ENCODE measurements at regions not wholly inside any gene's neighbourhood (a gene's known extent, or its start where the extent isn't known, plus 50 kb on each side); places are given as distances from the start of the nearest gene placed in this dataset.

DNA sequence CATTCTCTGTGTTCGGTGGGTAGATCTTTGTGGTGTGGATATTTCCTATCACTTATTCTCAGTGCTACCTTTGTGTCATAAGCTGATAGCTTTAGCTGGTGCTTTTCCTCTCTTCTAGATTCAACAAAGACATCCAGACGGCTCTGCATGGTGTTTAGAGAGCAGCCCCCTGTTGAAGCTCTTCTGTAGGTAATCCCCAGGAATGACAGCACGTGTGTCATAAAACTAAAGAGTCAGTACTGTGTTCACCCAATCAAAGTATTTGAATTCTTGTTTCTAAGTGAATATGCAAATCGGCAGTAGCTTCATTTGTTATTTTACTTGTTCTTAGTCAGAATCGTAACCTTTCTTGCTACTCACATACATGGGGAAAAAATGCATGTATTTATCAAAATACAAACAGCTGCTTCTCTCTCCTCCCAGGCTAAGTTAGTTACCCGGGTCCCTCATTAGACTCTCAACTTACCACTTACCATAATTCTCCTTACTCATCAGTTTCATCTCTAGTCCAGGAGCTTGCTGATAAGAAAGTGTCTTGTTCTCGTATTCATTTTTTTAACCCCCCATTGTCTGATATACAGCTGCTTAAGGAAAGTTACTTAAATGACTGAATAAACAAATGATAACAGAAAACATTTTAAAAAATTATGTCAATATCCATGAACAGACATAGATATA lies 1696.0 kb upstream of the WWC1 start:
- Histone ChIP-seq H3K27ac (ENCODE audit: low read length) (no peak overlapping the region), H4K20me1 (ENCODE audit: insufficient read depth) (no peaks in the 10 kb centered on the region), H3K9ac (ENCODE audit: low read length) (no peak overlapping the region), H3K27me3 (ENCODE audit: insufficient read depth, low read depth, low read length) (no peaks in the 10 kb centered on the region), H3K79me2 (replicated peaks; ENCODE audit: insufficient read depth, low read length) (no peaks in the 10 kb centered on the region), H3K4me2 (ENCODE audit: low read length) (no peak overlapping the region), H3K4me3 (ENCODE audit: low read length) (no peak overlapping the region), H3K9me2 (ENCODE audit: insufficient read depth, low read length) (no peaks in the 10 kb centered on the region), H3K9me3 (ENCODE audit: low read length) (no peaks in the 10 kb centered on the region), H3K36me3 (ENCODE audit: insufficient read depth, low read length) (no peaks in the 10 kb centered on the region), H3F3A (ENCODE audit: insufficient read depth, low read length, poor library complexity, severe bottlenecking) (no peaks in the 10 kb centered on the region), H2AFZ (ENCODE audit: low read depth, low read length) (no peak overlapping the region)
- TF ChIP-seq EP300 (conservative IDR thresholded peaks at IDR 0.05; ENCODE audit: poor library complexity, severe bottlenecking): no peak

GRCh38 chr5:166596043-166596442 lies 1695.4 kb upstream of the WWC1 start:
- no peak overlapping the region for H3K27ac ChIP-seq (ENCODE audit: low read length)
- no peaks in the 10 kb centered on the region for H4K20me1 ChIP-seq (ENCODE audit: insufficient read depth)
- no peaks in the 10 kb centered on the region for H3K9me2 ChIP-seq (ENCODE audit: insufficient read depth, low read length)
- H3K4me2 ChIP-seq (ENCODE audit: low read length): no peak overlapping the region
- no peaks in the 10 kb centered on the region for H3F3A ChIP-seq (ENCODE audit: insufficient read depth, low read length, poor library complexity, severe bottlenecking)
- TF ChIP-seq CTCF (IDR thresholded peaks at IDR 0.05; ENCODE audit: poor library complexity, severe bottlenecking) (no peak), EZH2 (IDR thresholded peaks at IDR 0.05; ENCODE audit: borderline replicate concordance, insufficient read depth, low read length, poor library complexity, severe bottlenecking) (no peak), SMC3 (conservative IDR thresholded peaks at IDR 0.05; ENCODE audit: poor library complexity) (no peak), TAF1 (IDR thresholded peaks at IDR 0.05; ENCODE audit: low read depth) (no peak), POLR2AphosphoS5 (IDR thresholded peaks at IDR 0.05) (no peak), EP300 (conservative IDR thresholded peaks at IDR 0.05; ENCODE audit: poor library complexity, severe bottlenecking) (no peak), MXI1 (conservative IDR thresholded peaks at IDR 0.05; ENCODE audit: poor library complexity, severe bottlenecking) (no peak)
- no peak overlapping the region for H3K9ac ChIP-seq (ENCODE audit: low read length)
- no peaks in the 10 kb centered on the region for H3K9me3 ChIP-seq (ENCODE audit: low read length)
- no peaks in the 10 kb centered on the region for H3K27me3 ChIP-seq (ENCODE audit: insufficient read depth, low read depth, low read length)
- no peaks in the 10 kb centered on the region for H3K36me3 ChIP-seq (ENCODE audit: insufficient read depth, low read length)
- H3K79me2 ChIP-seq (replicated peaks; ENCODE audit: insufficient read depth, low read length): no peaks in the 10 kb centered on the region
- H2AFZ ChIP-seq (ENCODE audit: low read depth, low read length): no peak overlapping the region
- no peak overlapping the region for H3K4me3 ChIP-seq (ENCODE audit: low read length)

DNA sequence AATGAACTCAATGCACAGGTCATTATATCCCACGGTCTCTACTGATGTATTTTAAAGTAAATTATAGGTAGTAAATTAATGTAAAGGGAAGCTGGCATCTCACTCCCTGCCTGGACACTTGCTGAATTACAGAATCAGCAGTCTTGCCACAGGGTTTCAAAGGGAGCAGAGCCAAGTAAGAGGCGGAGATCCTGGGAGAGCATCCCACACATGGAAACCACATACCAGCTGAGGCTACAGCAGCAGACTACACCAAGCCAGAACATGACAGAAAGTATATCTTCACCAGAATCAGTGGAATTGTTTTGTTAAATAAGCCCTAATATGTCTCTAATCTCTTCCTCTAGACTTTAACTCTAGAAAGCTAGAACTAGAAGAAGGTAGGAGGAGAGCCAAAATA lies 1689.2 kb upstream of the WWC1 start:
- no peaks in the 10 kb centered on the region for H3K36me3 ChIP-seq (ENCODE audit: insufficient read depth, low read length)
- no peak overlapping the region for H3K4me3 ChIP-seq (ENCODE audit: low read length)
- no peak overlapping the region for H3K27ac ChIP-seq (ENCODE audit: low read length)
- H3K9me3 ChIP-seq (ENCODE audit: low read length): no peaks in the 10 kb centered on the region
- no peak overlapping the region for H3K9ac ChIP-seq (ENCODE audit: low read length)
- no peaks in the 10 kb centered on the region for H3F3A ChIP-seq (ENCODE audit: insufficient read depth, low read length, poor library complexity, severe bottlenecking)
- no peaks in the 10 kb centered on the region for H3K27me3 ChIP-seq (ENCODE audit: insufficient read depth, low read depth, low read length)
- H3K79me2 ChIP-seq (replicated peaks; ENCODE audit: insufficient read depth, low read length): no peaks in the 10 kb centered on the region
- H4K20me1 ChIP-seq (ENCODE audit: insufficient read depth): no peaks in the 10 kb centered on the region
- H3K9me2 ChIP-seq (ENCODE audit: insufficient read depth, low read length): no peaks in the 10 kb centered on the region
- H3K4me2 ChIP-seq (ENCODE audit: low read length): no peak overlapping the region
- TF ChIP-seq TAF1 (IDR thresholded peaks at IDR 0.05; ENCODE audit: low read depth) (no peak), EP300 (conservative IDR thresholded peaks at IDR 0.05; ENCODE audit: poor library complexity, severe bottlenecking) (no peak), EZH2 (IDR thresholded peaks at IDR 0.05; ENCODE audit: borderline replicate concordance, insufficient read depth, low read length, poor library complexity, severe bottlenecking) (no peak), SMC3 (conservative IDR thresholded peaks at IDR 0.05; ENCODE audit: poor library complexity) (no peak), RAD21 (conservative IDR thresholded peaks at IDR 0.05) (no peak), POLR2AphosphoS5 (IDR thresholded peaks at IDR 0.05) (no peak)
- no peak overlapping the region for H2AFZ ChIP-seq (ENCODE audit: low read depth, low read length)
